DND-41 (cell line): ENCODE measurements at regions not wholly inside any gene's neighbourhood (a gene's known extent, or its start where the extent isn't known, plus 50 kb on each side); places are given as distances from the start of the nearest gene placed in this dataset.

Experiments
- ATAC-seq: fragments of 200-7000 bp; cut with Tn5 transposase; 3 replicates; pipeline ENCODE4 v1.9.1; 2021; ENCODE audit warnings: low read depth; ENCODE audit not compliant: insufficient read depth
- DNase-seq: peaks from one replicate; pipeline ENCODE4 v3.0.0-alpha.2; 2020
- H2AFZ ChIP-seq: 2 replicates; pipeline ENCODE4 v1.6.0; 2012; ENCODE audit warnings: low read depth, low read length
- H3K27ac ChIP-seq: 2 replicates; pipeline ENCODE4 v1.5.1; 2012; ENCODE audit warnings: low read length, inconsistent platforms
- H3K27me3 ChIP-seq: fragments of 200-600 bp; sonication (generic); 2 replicates; pipeline ENCODE4 v1.6.0; 2012; ENCODE audit warnings: low read length, mild to moderate bottlenecking, inconsistent platforms; ENCODE audit not compliant: insufficient read depth, poor library complexity
- H3K36me3 ChIP-seq: 2 replicates; pipeline ENCODE4 v1.5.1; 2012; ENCODE audit warnings: low read length, inconsistent platforms; ENCODE audit not compliant: insufficient read depth
- H3K4me1 ChIP-seq: 2 replicates; pipeline ENCODE4 v1.5.1; 2012; ENCODE audit warnings: mild to moderate bottlenecking, low read length; ENCODE audit not compliant: insufficient read depth
- H3K4me2 ChIP-seq: 2 replicates; pipeline ENCODE4 v1.6.0; 2012; ENCODE audit warnings: mild to moderate bottlenecking, moderate library complexity, low read length, inconsistent platforms; ENCODE audit not compliant: insufficient read depth
- H3K4me3 ChIP-seq, 2 experiments: fragments of 200-600 bp in 1 of 2; shearing (Covaris generic) in 1 of 2; 2 replicates each; pipeline ENCODE4 v1.5.1; 2012 to 2016; ENCODE audit warnings: inconsistent platforms in 2 of 2, low read length in 2 of 2, mild to moderate bottlenecking in 2 of 2, low read depth in 1 of 2, moderate library complexity in 1 of 2
- H3K79me2 ChIP-seq: 2 replicates; pipeline ENCODE4 v1.6.0; 2012; ENCODE audit warnings: low read length, inconsistent platforms; ENCODE audit not compliant: insufficient read depth
- H3K9ac ChIP-seq: 2 replicates; pipeline ENCODE4 v1.6.0; 2012; ENCODE audit warnings: low read depth, mild to moderate bottlenecking, inconsistent platforms, low read length, moderate library complexity
- H3K9me3 ChIP-seq: 2 replicates; pipeline ENCODE4 v1.5.1; 2012; ENCODE audit warnings: low read length, moderate library complexity, mild to moderate bottlenecking, inconsistent platforms; ENCODE audit not compliant: insufficient read depth, severe bottlenecking
- H4K20me1 ChIP-seq: 2 replicates; pipeline ENCODE4 v1.6.0; 2012; ENCODE audit warnings: low read length; ENCODE audit not compliant: insufficient read depth
- CTCF ChIP-seq: IDR thresholded peaks from 2 replicates; pipeline ENCODE4 v1.5.1; 2012; ENCODE audit warnings: borderline replicate concordance, low read length, moderate library complexity, mild to moderate bottlenecking; ENCODE audit not compliant: poor library complexity, severe bottlenecking; ENCODE audit errors: extremely low read depth
- EZH2 ChIP-seq: IDR thresholded peaks from 3 replicates; pipeline ENCODE4 v1.6.1; 2012; ENCODE audit warnings: borderline replicate concordance, low read depth, mild to moderate bottlenecking, moderate library complexity, low read length, inconsistent platforms; ENCODE audit not compliant: severe bottlenecking

- H2AFZ ChIP-seq: no peak overlapping the region
- no peak overlapping the region for H3K4me2 ChIP-seq
- H3K79me2 ChIP-seq: no peaks in the 10 kb centered on the region
- no peaks in the 10 kb centered on the region for H3K36me3 ChIP-seq
- peaks cover 5% of the 10 kb centered on the region for H3K27me3 ChIP-seq
- H3K4me1 ChIP-seq: no peaks in the 10 kb centered on the region
- H3K9me3 ChIP-seq: no peaks in the 10 kb centered on the region
- no peak for DNase-seq
- H4K20me1 ChIP-seq: no peaks in the 10 kb centered on the region
- no peak overlapping the region for H3K4me3 ChIP-seq
- TF ChIP-seq EZH2: no peak
- ATAC-seq: no peak
- no peak overlapping the region for H3K9ac ChIP-seq
- H3K27ac ChIP-seq: no peak overlapping the region
Measured at GRCh38 chr2:129627437-129627836, 352.0 kb upstream of the RAB6C start.

GRCh38 chr2:129636692-129637091, 342.8 kb upstream of the RAB6C start:
- Histone ChIP-seq H3K9ac (no peak overlapping the region), H3K36me3 (no peaks in the 10 kb centered on the region), H3K27me3 (no peaks in the 10 kb centered on the region), H3K4me3 (no peak overlapping the region), H3K79me2 (no peaks in the 10 kb centered on the region), H3K4me2 (no peak overlapping the region), H3K4me1 (no peaks in the 10 kb centered on the region), H2AFZ (no peak overlapping the region), H4K20me1 (no peaks in the 10 kb centered on the region), H3K9me3 (no peaks in the 10 kb centered on the region), H3K27ac (no peak overlapping the region)
- no peak for ATAC-seq
- DNase-seq: no peak
- TF ChIP-seq EZH2 (no peak), CTCF (no peak)

- no peak overlapping the region for H3K4me3 ChIP-seq
- H3K79me2 ChIP-seq: no peaks in the 10 kb centered on the region
- no peaks in the 10 kb centered on the region for H3K9me3 ChIP-seq
- H3K36me3 ChIP-seq: no peaks in the 10 kb centered on the region
- H4K20me1 ChIP-seq: no peaks in the 10 kb centered on the region
- no peaks in the 10 kb centered on the region for H3K27me3 ChIP-seq
- no peak overlapping the region for H3K27ac ChIP-seq
- no peak overlapping the region for H3K4me2 ChIP-seq
- H3K4me1 ChIP-seq: no peaks in the 10 kb centered on the region
- no peak overlapping the region for H3K9ac ChIP-seq
- TF ChIP-seq CTCF (no peak), EZH2 (no peak)
- DNase-seq (no peak), ATAC-seq (no peak)
- H2AFZ ChIP-seq: no peak overlapping the region
Measured at GRCh38 chr2:129641371-129641770, 338.1 kb upstream of the RAB6C start.

GRCh38 chr2:129642526-129643043, 336.9 kb upstream of the RAB6C start:
- Histone ChIP-seq H3K4me3 (no peak overlapping the region), H3K79me2 (no peaks in the 10 kb centered on the region), H3K4me1 (no peaks in the 10 kb centered on the region), H2AFZ (no peak overlapping the region), H3K4me2 (no peak overlapping the region), H3K36me3 (no peaks in the 10 kb centered on the region), H3K9me3 (no peaks in the 10 kb centered on the region), H3K9ac (no peak overlapping the region), H3K27ac (no peak overlapping the region), H3K27me3 (no peaks in the 10 kb centered on the region), H4K20me1 (no peaks in the 10 kb centered on the region)
- ATAC-seq (no peak), DNase-seq (no peak)
- TF ChIP-seq EZH2: no peak
- TF ChIP-seq CTCF: no peak
